CD4-positive, alpha-beta T cell treated with Interferon alpha-2 for 1 hour (primary cell): ENCODE measurements at regions not wholly inside any gene's neighbourhood (a gene's known extent, or its start where the extent isn't known, plus 50 kb on each side); places are given as distances from the start of the nearest gene placed in this dataset.

ENCODE experiments used
- DNase-seq, 2 donors: peaks; one replicate each; pipeline ENCODE4 v3.0.0-alpha.2; 2020 to 2022

- DNase-seq = no peak
These were observed 254.4 kb downstream of the BCOR start for GRCh38 chrX:39843318-39843717.

- DNase-seq = no peak
These were observed 252.5 kb downstream of the BCOR start for GRCh38 chrX:39845233-39845632.

GRCh38 chrX:39846460-39846859 is 251.3 kb downstream of the BCOR start:
- no peak for DNase-seq

- DNase-seq = no peak
These were observed 249.5 kb downstream of the BCOR start for GRCh38 chrX:39848243-39848642.

- DNase-seq = no peak
These were observed 248.9 kb downstream of the BCOR start for GRCh38 chrX:39848900-39849299.

GRCh38 chrX:39850209-39850608 is 247.5 kb downstream of the BCOR start:
- no peak for DNase-seq

- DNase-seq = peak in 1 of 2 donors; percentile 26
These were observed 247.1 kb downstream of the BCOR start for GRCh38 chrX:39850630-39851152.

- DNase-seq = no peak
These were observed 245.9 kb downstream of the BCOR start for GRCh38 chrX:39851745-39852455.

- no peak for DNase-seq
These were observed 245.3 kb downstream of the BCOR start for GRCh38 chrX:39852491-39852890.

GRCh38 chrX:39853417-39854030 is 244.2 kb downstream of the BCOR start:
- DNase-seq = no peak

- DNase-seq = peak; percentile 86 to 89
These were observed 242.7 kb downstream of the BCOR start for GRCh38 chrX:39854772-39855747.

- DNase-seq = peak; percentile 76 to 88
These were observed 242.0 kb downstream of the BCOR start for GRCh38 chrX:39855748-39856129.

- no peak for DNase-seq
These were observed 241.2 kb downstream of the BCOR start for GRCh38 chrX:39856472-39857121.

- DNase-seq = no peak
These were observed 240.0 kb downstream of the BCOR start for GRCh38 chrX:39857780-39858179.

- peak; percentile 47 to 61 for DNase-seq
These were observed 237.5 kb downstream of the BCOR start for GRCh38 chrX:39859991-39860861.

- DNase-seq = no peak
These were observed 234.8 kb downstream of the BCOR start for GRCh38 chrX:39862963-39863362.

GRCh38 chrX:39866229-39866628 is 231.5 kb downstream of the BCOR start:
- DNase-seq = no peak

GRCh38 chrX:39869846-39870601 is 227.7 kb downstream of the BCOR start:
- peak; percentile 63 to 73 for DNase-seq

- no peak for DNase-seq
These were observed 226.1 kb downstream of the BCOR start for GRCh38 chrX:39871648-39872047.

GRCh38 chrX:39873117-39873516 is 224.6 kb downstream of the BCOR start:
- no peak for DNase-seq
